Endothelial cell of umbilical vein (primary cell): ENCODE measurements at regions not wholly inside any gene's neighbourhood (a gene's known extent, or its start where the extent isn't known, plus 50 kb on each side); places are given as distances from the start of the nearest gene placed in this dataset.

Source experiments
- BruUV-seq: library from RNA; stranded (reverse); fragments of 400-500 nt; replicated peaks from 2 replicates; lab custom pipeline; 2021; lab: Mats Ljungman, UMichigan
- CTCF ChIA-PET: fragments of 300-600, 350-600 bp; sonication (Branson Sonifier 250); formaldehyde crosslinking; loops from one replicate; lab custom pipeline; 2021; ENCODE audit warnings: antibody characterized with exemption, inconsistent platforms; lab: Charles Lee
- POLR2A ChIA-PET: fragments of 300-600, 350-600 bp; sonication (Branson Sonifier 250); formaldehyde crosslinking; loops from one replicate; lab custom pipeline; 2021; ENCODE audit warnings: antibody characterized with exemption, inconsistent platforms; lab: Charles Lee
- DNase-seq: peaks from one replicate; pipeline ENCODE4 v3.0.0-alpha.2; 2011; ENCODE audit warnings: low read depth, low spot score
- FAIRE-seq: peaks from 2 replicates; lab custom pipeline; 2011; peaks lifted over from hg19 to GRCh38; lab: Jason Lieb, UNC
- H2AFZ ChIP-seq: 2 replicates; pipeline ENCODE4 v1.6.0; 2012; ENCODE audit warnings: low read depth, low read length, control low read depth, inconsistent platforms
- H3K27ac ChIP-seq: 2 replicates; pipeline ENCODE4 v1.5.1; 2011; ENCODE audit warnings: low read depth, mild to moderate bottlenecking, control low read depth, low read length, moderate library complexity; ENCODE audit not compliant: insufficient read depth
- H3K27me3 ChIP-seq, 2 experiments: 2 replicates each; pipeline versions ENCODE4 v1.6.0 to v1.6.1; 2011; ENCODE audit warnings: low read length in 2 of 2, mixed read lengths in 1 of 2; ENCODE audit not compliant: control insufficient read depth in 2 of 2, insufficient read depth in 2 of 2
- H3K36me3 ChIP-seq, 2 experiments: 2 replicates in 1 of 2; 3 replicates in 1 of 2; pipeline ENCODE4 v1.5.1; 2011; ENCODE audit warnings: low read length in 2 of 2, mild to moderate bottlenecking in 1 of 2, moderate library complexity in 1 of 2; ENCODE audit not compliant: control insufficient read depth in 2 of 2, insufficient read depth in 2 of 2; ENCODE audit errors: extremely low read depth in 1 of 2
- H3K4me1 ChIP-seq: 3 replicates; pipeline ENCODE4 v1.5.1; 2011; ENCODE audit warnings: mild to moderate bottlenecking, low read length; ENCODE audit not compliant: control insufficient read depth, insufficient read depth; ENCODE audit errors: extremely low read depth
- H3K4me2 ChIP-seq: 2 replicates; pipeline ENCODE4 v1.6.1; 2011; ENCODE audit warnings: low read length, control low read depth, mixed read lengths; ENCODE audit not compliant: insufficient read depth
- H3K4me3 ChIP-seq, 3 experiments: fragments of 200-600 bp in 1 of 3; sonication (generic), shearing (Covaris generic) in 1 of 3; replicated peaks in 1 of 3; 2 replicates each; pipeline ENCODE4 v1.5.1; 2011 to 2016; ENCODE audit warnings: control low read depth in 3 of 3, low read length in 3 of 3, mild to moderate bottlenecking in 2 of 3, inconsistent platforms in 1 of 3, low read depth in 1 of 3, moderate library complexity in 1 of 3; ENCODE audit not compliant: insufficient read depth in 1 of 3
- H3K79me2 ChIP-seq: 2 replicates; pipeline ENCODE4 v1.6.0; 2012; ENCODE audit warnings: low read length, inconsistent platforms; ENCODE audit not compliant: control insufficient read depth, insufficient read depth
- H3K9ac ChIP-seq: replicated peaks from 2 replicates; pipeline ENCODE3; 2011; ENCODE audit warnings: low read length, control low read depth; ENCODE audit not compliant: insufficient read depth; ENCODE audit errors: extremely low read depth
- H3K9me1 ChIP-seq: replicated peaks from 3 replicates; pipeline ENCODE4 v1.6.0; 2011; ENCODE audit warnings: mild to moderate bottlenecking, low read length; ENCODE audit not compliant: control insufficient read depth, insufficient read depth; ENCODE audit errors: extremely low read depth
- H3K9me3 ChIP-seq: replicated peaks from 2 replicates; pipeline ENCODE4 v1.5.1; 2012; ENCODE audit warnings: low read length, inconsistent platforms; ENCODE audit not compliant: control insufficient read depth, insufficient read depth
- H4K20me1 ChIP-seq: replicated peaks from 2 replicates; pipeline ENCODE3; 2011; ENCODE audit warnings: mild to moderate bottlenecking, low read length; ENCODE audit not compliant: control insufficient read depth, insufficient read depth; ENCODE audit errors: extremely low read depth
- CTCF ChIP-seq, 2 donors: IDR thresholded peaks; 1 replicate in 1 of 2; 2 replicates in 1 of 2; pipeline ENCODE4 v1.5.1; 2011; ENCODE audit warnings: low read length in 2 of 2, mild to moderate bottlenecking in 2 of 2, moderate library complexity in 2 of 2, control low read depth in 1 of 2, inconsistent platforms in 1 of 2, low read depth in 1 of 2; ENCODE audit not compliant: insufficient read depth in 1 of 2; ENCODE audit errors: extremely low read depth in 1 of 2
- EZH2 ChIP-seq: IDR thresholded peaks from 2 replicates; pipeline ENCODE4 v1.6.1; 2012; ENCODE audit warnings: borderline replicate concordance, low read depth, mild to moderate bottlenecking, moderate library complexity, low read length, inconsistent platforms; ENCODE audit not compliant: severe bottlenecking
- FOS ChIP-seq: IDR thresholded peaks from 2 replicates; pipeline ENCODE4 v1.6.1; 2011; ENCODE audit warnings: mild to moderate bottlenecking, low read length, moderate library complexity, borderline replicate concordance; ENCODE audit not compliant: insufficient read depth
- GATA2 ChIP-seq: IDR thresholded peaks from 2 replicates; pipeline ENCODE4 v1.7.0; 2011; ENCODE audit warnings: low read depth, mild to moderate bottlenecking, moderate library complexity, mixed read lengths, low read length; ENCODE audit not compliant: insufficient read length, insufficient read depth
- JUN ChIP-seq: IDR thresholded peaks from 2 replicates; pipeline ENCODE4 v1.6.1; 2011; ENCODE audit warnings: borderline replicate concordance, low read depth; ENCODE audit not compliant: insufficient read length, insufficient read depth
- MAX ChIP-seq: IDR thresholded peaks from 2 replicates; pipeline ENCODE4 v1.6.1; 2011; ENCODE audit not compliant: insufficient read depth, insufficient read length
- MYC ChIP-seq: IDR thresholded peaks from one replicate; pipeline ENCODE4 v1.6.1; 2011; ENCODE audit warnings: mild to moderate bottlenecking, low read depth, low read length
- POLR2A ChIP-seq: IDR thresholded peaks from 2 replicates; pipeline ENCODE4 v1.6.1; 2012; ENCODE audit warnings: low read depth, mild to moderate bottlenecking, control low read depth, low read length
- POLR2AphosphoS5 ChIP-seq: IDR thresholded peaks from 2 replicates; pipeline ENCODE4 v1.6.1; 2012; ENCODE audit warnings: low read depth, mild to moderate bottlenecking, control low read depth, low read length, moderate library complexity; ENCODE audit not compliant: insufficient read depth
- dilution Hi-C: fragments of 300-500 bp; cut with MboI; formaldehyde crosslinking; loops from one replicate; pipeline ENCODE4 v1.15.0; 2019; ENCODE audit warnings: low sequenced_read_pairs; ENCODE audit not compliant: extremely low pct_ligation_motif_present
- intact Hi-C: fragments of 100-400 bp; cut with micrococcal nuclease; formaldehyde crosslinking; loops from one replicate; pipeline ENCODE4 v1.10.0; 2022

GRCh38 chr2:173612354-173612753 is 257.7 kb downstream of the CDCA7 start:
- ChIA-PET CTCF (interaction anchor here (1.2 to 1.5 kb wide), 2 partner anchors 9 to 163 kb away, joined by 4 read pairs; no protein-coding TSS in a partner anchor), POLR2A (no interaction called here)
- Histone ChIP-seq H3K9me3 (no peaks in the 10 kb centered on the region), H3K4me1 (no peaks in the 10 kb centered on the region), H3K4me2 (no peak overlapping the region), H2AFZ (no peak overlapping the region), H3K9ac (no peak overlapping the region), H4K20me1 (no peaks in the 10 kb centered on the region), H3K36me3 (no peaks in the 10 kb centered on the region), H3K9me1 (no peaks in the 10 kb centered on the region), H3K79me2 (no peaks in the 10 kb centered on the region), H3K27me3 (peaks cover 2 to 7% of the 10 kb centered on the region in 2 experiments), H3K4me3 (no peak overlapping the region), H3K27ac (no peak overlapping the region)
- dilution Hi-C loops (no loop called here), intact Hi-C loops (no loop called here)
- DNase-seq (no peak), FAIRE-seq (no peak)
- BruUV-seq, result no TSS peak
- no peak for TF ChIP-seq EZH2
- no peak for TF ChIP-seq POLR2A
- TF ChIP-seq CTCF (IDR thresholded peaks at IDR 0.05; ENCODE audit: extremely low read depth in 1 of 2, insufficient read depth in 1 of 2, low read depth in 1 of 2, low read length in 2 of 2), result no peak
- TF ChIP-seq FOS, result no peak
- no peak for TF ChIP-seq JUN
- no peak for TF ChIP-seq POLR2AphosphoS5
- TF ChIP-seq MYC, result no peak
- TF ChIP-seq GATA2, result no peak
- TF ChIP-seq MAX, result no peak
